ENCODE measurements at regions not wholly inside any gene's neighbourhood (a gene's known extent, or its start where the extent isn't known, plus 50 kb on each side); places are given as distances from the start of the nearest gene placed in this dataset.

- CTCF ChIA-PET = interaction anchor here (1.0 to 1.4 kb wide), 2 partner anchors 14 kb away, joined by 5 read pairs; no protein-coding TSS in a partner anchor
- no peak overlapping the region for H3K27ac Mint-ChIP-seq
These were observed 489.5 kb upstream of the PKN2 start for GRCh38 chr1:88194542-88194941.

More at GRCh38 chr1:88194542-88194941, 489.5 kb upstream of the PKN2 start:
- no peak for DNase-seq (ENCODE audit: low spot score)
- POLR2A ChIA-PET = no interaction called here
- Mint-ChIP-seq H3K36me3 (no peaks in the 10 kb centered on the region), H3K4me3 (no peak overlapping the region), H3K9me3 (no peaks in the 10 kb centered on the region), H3K27me3 (ENCODE audit: low read depth) (no peaks in the 10 kb centered on the region), H3K4me1 (peaks cover 4% of the 10 kb centered on the region; the same call in 1 of the 2 replicates)
- TF ChIP-seq MXD4 (CRISPR knock-in tag; IDR thresholded peaks at IDR 0.05; ENCODE audit: borderline replicate concordance) (no peak), AR (CRISPR knock-in tag; IDR thresholded peaks at IDR 0.05) (no peak), GABPB1 (CRISPR knock-in tag; IDR thresholded peaks at IDR 0.05) (no peak), ZNF396 (CRISPR knock-in tag; IDR thresholded peaks at IDR 0.05; ENCODE audit: borderline replicate concordance) (no peak), RELA (CRISPR knock-in tag; IDR thresholded peaks at IDR 0.05; ENCODE audit: borderline replicate concordance) (no peak), E2F4 (CRISPR knock-in tag; IDR thresholded peaks at IDR 0.05; ENCODE audit: borderline replicate concordance, low read depth) (no peak), ZNF232 (CRISPR knock-in tag; IDR thresholded peaks at IDR 0.05) (no peak), TEAD4 (CRISPR knock-in tag; IDR thresholded peaks at IDR 0.05) (no peak), JAZF1 (CRISPR knock-in tag; IDR thresholded peaks at IDR 0.05) (no peak), ATF1 (CRISPR knock-in tag; IDR thresholded peaks at IDR 0.05) (no peak), ELF4 (CRISPR knock-in tag; IDR thresholded peaks at IDR 0.05; ENCODE audit: low read depth) (no peak), SOX15 (CRISPR knock-in tag; IDR thresholded peaks at IDR 0.05) (no peak), E2F1 (CRISPR knock-in tag; IDR thresholded peaks at IDR 0.05) (no peak), ZBTB21 (CRISPR knock-in tag; IDR thresholded peaks at IDR 0.05; ENCODE audit: borderline replicate concordance) (no peak), MYBL2 (CRISPR knock-in tag; IDR thresholded peaks at IDR 0.05) (no peak)
- TF ChIP-seq, protein P1, sequence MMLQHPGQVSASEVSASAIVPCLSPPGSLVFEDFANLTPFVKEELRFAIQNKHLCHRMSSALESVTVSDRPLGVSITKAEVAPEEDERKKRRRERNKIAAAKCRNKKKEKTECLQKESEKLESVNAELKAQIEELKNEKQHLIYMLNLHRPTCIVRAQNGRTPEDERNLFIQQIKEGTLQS (CRISPR knock-in tag; conservative IDR thresholded peaks at IDR 0.05) = no peak
- TF ChIP-seq, protein P2, sequence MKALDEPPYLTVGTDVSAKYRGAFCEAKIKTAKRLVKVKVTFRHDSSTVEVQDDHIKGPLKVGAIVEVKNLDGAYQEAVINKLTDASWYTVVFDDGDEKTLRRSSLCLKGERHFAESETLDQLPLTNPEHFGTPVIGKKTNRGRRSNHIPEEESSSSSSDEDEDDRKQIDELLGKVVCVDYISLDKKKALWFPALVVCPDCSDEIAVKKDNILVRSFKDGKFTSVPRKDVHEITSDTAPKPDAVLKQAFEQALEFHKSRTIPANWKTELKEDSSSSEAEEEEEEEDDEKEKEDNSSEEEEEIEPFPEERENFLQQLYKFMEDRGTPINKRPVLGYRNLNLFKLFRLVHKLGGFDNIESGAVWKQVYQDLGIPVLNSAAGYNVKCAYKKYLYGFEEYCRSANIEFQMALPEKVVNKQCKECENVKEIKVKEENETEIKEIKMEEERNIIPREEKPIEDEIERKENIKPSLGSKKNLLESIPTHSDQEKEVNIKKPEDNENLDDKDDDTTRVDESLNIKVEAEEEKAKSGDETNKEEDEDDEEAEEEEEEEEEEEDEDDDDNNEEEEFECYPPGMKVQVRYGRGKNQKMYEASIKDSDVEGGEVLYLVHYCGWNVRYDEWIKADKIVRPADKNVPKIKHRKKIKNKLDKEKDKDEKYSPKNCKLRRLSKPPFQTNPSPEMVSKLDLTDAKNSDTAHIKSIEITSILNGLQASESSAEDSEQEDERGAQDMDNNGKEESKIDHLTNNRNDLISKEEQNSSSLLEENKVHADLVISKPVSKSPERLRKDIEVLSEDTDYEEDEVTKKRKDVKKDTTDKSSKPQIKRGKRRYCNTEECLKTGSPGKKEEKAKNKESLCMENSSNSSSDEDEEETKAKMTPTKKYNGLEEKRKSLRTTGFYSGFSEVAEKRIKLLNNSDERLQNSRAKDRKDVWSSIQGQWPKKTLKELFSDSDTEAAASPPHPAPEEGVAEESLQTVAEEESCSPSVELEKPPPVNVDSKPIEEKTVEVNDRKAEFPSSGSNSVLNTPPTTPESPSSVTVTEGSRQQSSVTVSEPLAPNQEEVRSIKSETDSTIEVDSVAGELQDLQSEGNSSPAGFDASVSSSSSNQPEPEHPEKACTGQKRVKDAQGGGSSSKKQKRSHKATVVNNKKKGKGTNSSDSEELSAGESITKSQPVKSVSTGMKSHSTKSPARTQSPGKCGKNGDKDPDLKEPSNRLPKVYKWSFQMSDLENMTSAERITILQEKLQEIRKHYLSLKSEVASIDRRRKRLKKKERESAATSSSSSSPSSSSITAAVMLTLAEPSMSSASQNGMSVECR (CRISPR knock-in tag; IDR thresholded peaks at IDR 0.05; ENCODE audit: borderline replicate concordance) = no peak
- TF ChIP-seq, protein P3, sequence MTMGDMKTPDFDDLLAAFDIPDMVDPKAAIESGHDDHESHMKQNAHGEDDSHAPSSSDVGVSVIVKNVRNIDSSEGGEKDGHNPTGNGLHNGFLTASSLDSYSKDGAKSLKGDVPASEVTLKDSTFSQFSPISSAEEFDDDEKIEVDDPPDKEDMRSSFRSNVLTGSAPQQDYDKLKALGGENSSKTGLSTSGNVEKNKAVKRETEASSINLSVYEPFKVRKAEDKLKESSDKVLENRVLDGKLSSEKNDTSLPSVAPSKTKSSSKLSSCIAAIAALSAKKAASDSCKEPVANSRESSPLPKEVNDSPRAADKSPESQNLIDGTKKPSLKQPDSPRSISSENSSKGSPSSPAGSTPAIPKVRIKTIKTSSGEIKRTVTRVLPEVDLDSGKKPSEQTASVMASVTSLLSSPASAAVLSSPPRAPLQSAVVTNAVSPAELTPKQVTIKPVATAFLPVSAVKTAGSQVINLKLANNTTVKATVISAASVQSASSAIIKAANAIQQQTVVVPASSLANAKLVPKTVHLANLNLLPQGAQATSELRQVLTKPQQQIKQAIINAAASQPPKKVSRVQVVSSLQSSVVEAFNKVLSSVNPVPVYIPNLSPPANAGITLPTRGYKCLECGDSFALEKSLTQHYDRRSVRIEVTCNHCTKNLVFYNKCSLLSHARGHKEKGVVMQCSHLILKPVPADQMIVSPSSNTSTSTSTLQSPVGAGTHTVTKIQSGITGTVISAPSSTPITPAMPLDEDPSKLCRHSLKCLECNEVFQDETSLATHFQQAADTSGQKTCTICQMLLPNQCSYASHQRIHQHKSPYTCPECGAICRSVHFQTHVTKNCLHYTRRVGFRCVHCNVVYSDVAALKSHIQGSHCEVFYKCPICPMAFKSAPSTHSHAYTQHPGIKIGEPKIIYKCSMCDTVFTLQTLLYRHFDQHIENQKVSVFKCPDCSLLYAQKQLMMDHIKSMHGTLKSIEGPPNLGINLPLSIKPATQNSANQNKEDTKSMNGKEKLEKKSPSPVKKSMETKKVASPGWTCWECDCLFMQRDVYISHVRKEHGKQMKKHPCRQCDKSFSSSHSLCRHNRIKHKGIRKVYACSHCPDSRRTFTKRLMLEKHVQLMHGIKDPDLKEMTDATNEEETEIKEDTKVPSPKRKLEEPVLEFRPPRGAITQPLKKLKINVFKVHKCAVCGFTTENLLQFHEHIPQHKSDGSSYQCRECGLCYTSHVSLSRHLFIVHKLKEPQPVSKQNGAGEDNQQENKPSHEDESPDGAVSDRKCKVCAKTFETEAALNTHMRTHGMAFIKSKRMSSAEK (CRISPR knock-in tag; IDR thresholded peaks at IDR 0.05; ENCODE audit: borderline replicate concordance) = no peak
- TF ChIP-seq, protein P4, sequence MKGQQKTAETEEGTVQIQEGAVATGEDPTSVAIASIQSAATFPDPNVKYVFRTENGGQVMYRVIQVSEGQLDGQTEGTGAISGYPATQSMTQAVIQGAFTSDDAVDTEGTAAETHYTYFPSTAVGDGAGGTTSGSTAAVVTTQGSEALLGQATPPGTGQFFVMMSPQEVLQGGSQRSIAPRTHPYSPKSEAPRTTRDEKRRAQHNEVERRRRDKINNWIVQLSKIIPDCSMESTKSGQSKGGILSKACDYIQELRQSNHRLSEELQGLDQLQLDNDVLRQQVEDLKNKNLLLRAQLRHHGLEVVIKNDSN (CRISPR knock-in tag; IDR thresholded peaks at IDR 0.05) = no peak
- ATAC-seq = no peak
